ENCODE measurements at regions not wholly inside any gene's neighbourhood (a gene's known extent, or its start where the extent isn't known, plus 50 kb on each side); places are given as distances from the start of the nearest gene placed in this dataset.

DNA sequence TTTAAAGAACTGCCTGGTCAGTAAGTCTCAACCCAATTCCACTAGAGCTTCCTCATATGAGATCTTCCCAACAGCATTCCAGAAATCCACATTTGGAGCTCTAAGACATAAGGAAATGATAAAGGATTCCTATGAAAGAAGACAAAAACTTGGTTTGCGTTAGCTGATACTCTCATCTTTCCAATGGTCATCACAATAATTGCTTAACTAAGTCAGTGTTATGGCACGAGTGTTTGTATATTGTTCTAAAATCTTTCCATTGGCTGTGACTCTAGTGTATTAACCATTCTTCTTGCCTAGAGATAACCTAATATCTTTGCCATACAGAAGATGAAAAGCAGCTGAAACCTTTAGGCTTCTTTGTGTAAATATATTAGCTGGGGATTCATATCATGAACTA is 289.0 kb downstream of the SNX13 start:
- H3K27ac ChIP-seq (ENCODE audit: extremely low read length, insufficient read depth, low read length): no peak overlapping the region
- no TSS peak for BruUV-seq (replicated peaks)
- FAIRE-seq (no peak), DNase-seq (ENCODE audit: low spot score) (no peak), ATAC-seq (no peak)
- H3K27me3 ChIP-seq (ENCODE audit: control insufficient read depth in 1 of 2, insufficient read depth in 2 of 2, low read length in 2 of 2): no peaks in the 10 kb centered on the region
- TF ChIP-seq ZBTB7B (CRISPR knock-in tag; IDR thresholded peaks at IDR 0.05): no peak
- no peak for TF ChIP-seq ZNF724P (CRISPR knock-in tag; IDR thresholded peaks at IDR 0.05; ENCODE audit: borderline replicate concordance)
- no peak for TF ChIP-seq ZNF772 (CRISPR knock-in tag; IDR thresholded peaks at IDR 0.05)
- TF ChIP-seq ZSCAN20 (CRISPR knock-in tag; IDR thresholded peaks at IDR 0.05; ENCODE audit: borderline replicate concordance): no peak
- TF ChIP-seq, protein P1, sequence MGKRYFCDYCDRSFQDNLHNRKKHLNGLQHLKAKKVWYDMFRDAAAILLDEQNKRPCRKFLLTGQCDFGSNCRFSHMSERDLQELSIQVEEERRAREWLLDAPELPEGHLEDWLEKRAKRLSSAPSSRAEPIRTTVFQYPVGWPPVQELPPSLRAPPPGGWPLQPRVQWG (CRISPR knock-in tag; IDR thresholded peaks at IDR 0.05; ENCODE audit: borderline replicate concordance, low read depth): no peak
- TF ChIP-seq, protein P2, sequence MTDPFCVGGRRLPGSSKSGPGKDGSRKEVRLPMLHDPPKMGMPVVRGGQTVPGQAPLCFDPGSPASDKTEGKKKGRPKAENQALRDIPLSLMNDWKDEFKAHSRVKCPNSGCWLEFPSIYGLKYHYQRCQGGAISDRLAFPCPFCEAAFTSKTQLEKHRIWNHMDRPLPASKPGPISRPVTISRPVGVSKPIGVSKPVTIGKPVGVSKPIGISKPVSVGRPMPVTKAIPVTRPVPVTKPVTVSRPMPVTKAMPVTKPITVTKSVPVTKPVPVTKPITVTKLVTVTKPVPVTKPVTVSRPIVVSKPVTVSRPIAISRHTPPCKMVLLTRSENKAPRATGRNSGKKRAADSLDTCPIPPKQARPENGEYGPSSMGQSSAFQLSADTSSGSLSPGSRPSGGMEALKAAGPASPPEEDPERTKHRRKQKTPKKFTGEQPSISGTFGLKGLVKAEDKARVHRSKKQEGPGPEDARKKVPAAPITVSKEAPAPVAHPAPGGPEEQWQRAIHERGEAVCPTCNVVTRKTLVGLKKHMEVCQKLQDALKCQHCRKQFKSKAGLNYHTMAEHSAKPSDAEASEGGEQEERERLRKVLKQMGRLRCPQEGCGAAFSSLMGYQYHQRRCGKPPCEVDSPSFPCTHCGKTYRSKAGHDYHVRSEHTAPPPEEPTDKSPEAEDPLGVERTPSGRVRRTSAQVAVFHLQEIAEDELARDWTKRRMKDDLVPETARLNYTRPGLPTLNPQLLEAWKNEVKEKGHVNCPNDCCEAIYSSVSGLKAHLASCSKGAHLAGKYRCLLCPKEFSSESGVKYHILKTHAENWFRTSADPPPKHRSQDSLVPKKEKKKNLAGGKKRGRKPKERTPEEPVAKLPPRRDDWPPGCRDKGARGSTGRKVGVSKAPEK (CRISPR knock-in tag; IDR thresholded peaks at IDR 0.05; ENCODE audit: borderline replicate concordance): no peak
- no peak for TF ChIP-seq GATAD2A (CRISPR knock-in tag; IDR thresholded peaks at IDR 0.05)
- no peaks in the 10 kb centered on the region for H4K20me1 ChIP-seq (ENCODE audit: insufficient read depth, low read length)
- no peak overlapping the region for H2AFZ ChIP-seq (ENCODE audit: low read length)
- H3K4me2 ChIP-seq (ENCODE audit: low read depth, low read length): no peak overlapping the region
- intact Hi-C loops (cut with micrococcal nuclease; ENCODE audit: unreplicated experiment): no loop called here
- H3K36me3 ChIP-seq (replicated peaks in 1 of 2; ENCODE audit: control insufficient read depth in 1 of 2, insufficient read depth in 2 of 2, low read length in 2 of 2): no peaks in the 10 kb centered on the region
- no peaks in the 10 kb centered on the region for H3K79me2 ChIP-seq (ENCODE audit: insufficient read depth, low read length)
- H3K4me1 ChIP-seq (ENCODE audit: insufficient read depth, low read length): no peaks in the 10 kb centered on the region
- no peaks in the 10 kb centered on the region for H3K9me3 ChIP-seq (ENCODE audit: low read length)
- in situ Hi-C loops (cut with HindIII; ENCODE audit: extremely low pct_ligation_motif_present, low pct_unique_long_range_greater_than_20kb): no loop called here
- no peak overlapping the region for H3K9ac ChIP-seq (ENCODE audit: insufficient read depth, low read depth, low read length)
- POLR2A ChIA-PET: no interaction called here
- H3K4me3 ChIP-seq (replicated peaks in 1 of 3; ENCODE audit: insufficient read depth in 1 of 3, low read depth in 2 of 3, low read length in 3 of 3): no peak overlapping the region
- CTCF ChIA-PET (ENCODE audit: low intra/inter-chr PET ratio, low total read pairs): no interaction called here
- 55% methylated on average over 2 of the region's 2 CpGs for WGBS (ENCODE audit: low lambda C conversion rate)

All from HepG2 (cell line).